Glutamatergic neuron (in vitro differentiated cells): ENCODE measurements at regions not wholly inside any gene's neighbourhood (a gene's known extent, or its start where the extent isn't known, plus 50 kb on each side); places are given as distances from the start of the nearest gene placed in this dataset.

Experiments
- DNase-seq: peaks from one replicate; pipeline ENCODE4 v3.0.0; 2022
- H3K27ac Mint-ChIP-seq: one replicate; pipeline ENCODE4 v1.8.0; 2020; ENCODE audit warnings: mild to moderate bottlenecking, mixed read lengths, inconsistent platforms; ENCODE audit not compliant: unreplicated experiment
- H3K27me3 Mint-ChIP-seq: one replicate; pipeline ENCODE4 v1.8.0; 2020; ENCODE audit warnings: mild to moderate bottlenecking, moderate library complexity, mixed read lengths, inconsistent platforms; ENCODE audit not compliant: unreplicated experiment
- H3K36me3 Mint-ChIP-seq: one replicate; pipeline ENCODE4 v1.8.0; 2020; ENCODE audit warnings: mild to moderate bottlenecking, mixed read lengths, inconsistent platforms; ENCODE audit not compliant: unreplicated experiment
- H3K4me1 Mint-ChIP-seq: one replicate; pipeline ENCODE4 v1.8.0; 2020; ENCODE audit warnings: mild to moderate bottlenecking, low read depth, mixed read lengths, inconsistent platforms; ENCODE audit not compliant: unreplicated experiment
- H3K4me3 Mint-ChIP-seq: one replicate; pipeline ENCODE4 v1.8.0; 2020; ENCODE audit warnings: mild to moderate bottlenecking, mixed read lengths, inconsistent platforms; ENCODE audit not compliant: unreplicated experiment
- H3K9me3 Mint-ChIP-seq: one replicate; pipeline ENCODE4 v1.8.0; 2020; ENCODE audit warnings: mild to moderate bottlenecking, moderate library complexity, mixed read lengths, inconsistent platforms; ENCODE audit not compliant: unreplicated experiment
- TF ChIP-seq, protein P1 (sequence below): fragments of 200-600 bp; sonication (generic); IDR thresholded peaks from one replicate; pipeline ENCODE4 v1.5.0; 2021; ENCODE audit not compliant: partially characterized antibody, unreplicated experiment

DNA sequence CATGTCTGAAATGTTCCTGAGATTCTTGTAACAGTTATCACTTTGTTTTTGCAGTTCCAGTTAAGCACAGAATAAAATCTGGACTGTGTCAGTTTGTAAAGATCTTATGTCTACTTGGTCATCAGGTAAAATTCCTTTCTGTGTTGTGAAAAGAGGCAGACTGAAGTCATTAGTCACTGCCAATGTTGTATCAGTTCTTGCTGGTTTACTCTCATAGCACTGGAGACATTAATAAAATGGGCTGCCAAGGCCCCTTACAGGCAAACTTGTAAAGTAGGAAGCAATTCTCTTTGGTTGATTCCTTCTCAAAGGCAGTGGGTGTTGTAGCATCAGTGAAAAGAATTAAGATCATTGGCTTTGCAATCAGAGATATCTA lies 61.4 kb upstream of the ST6GALNAC3 start:
- DNase-seq, result no peak
- no peak overlapping the region for H3K4me3 Mint-ChIP-seq
- H3K27ac Mint-ChIP-seq, result no peak overlapping the region
- no peaks in the 10 kb centered on the region for H3K27me3 Mint-ChIP-seq
- H3K36me3 Mint-ChIP-seq, result no peaks in the 10 kb centered on the region
- H3K4me1 Mint-ChIP-seq, result no peaks in the 10 kb centered on the region
- TF ChIP-seq, protein P1, sequence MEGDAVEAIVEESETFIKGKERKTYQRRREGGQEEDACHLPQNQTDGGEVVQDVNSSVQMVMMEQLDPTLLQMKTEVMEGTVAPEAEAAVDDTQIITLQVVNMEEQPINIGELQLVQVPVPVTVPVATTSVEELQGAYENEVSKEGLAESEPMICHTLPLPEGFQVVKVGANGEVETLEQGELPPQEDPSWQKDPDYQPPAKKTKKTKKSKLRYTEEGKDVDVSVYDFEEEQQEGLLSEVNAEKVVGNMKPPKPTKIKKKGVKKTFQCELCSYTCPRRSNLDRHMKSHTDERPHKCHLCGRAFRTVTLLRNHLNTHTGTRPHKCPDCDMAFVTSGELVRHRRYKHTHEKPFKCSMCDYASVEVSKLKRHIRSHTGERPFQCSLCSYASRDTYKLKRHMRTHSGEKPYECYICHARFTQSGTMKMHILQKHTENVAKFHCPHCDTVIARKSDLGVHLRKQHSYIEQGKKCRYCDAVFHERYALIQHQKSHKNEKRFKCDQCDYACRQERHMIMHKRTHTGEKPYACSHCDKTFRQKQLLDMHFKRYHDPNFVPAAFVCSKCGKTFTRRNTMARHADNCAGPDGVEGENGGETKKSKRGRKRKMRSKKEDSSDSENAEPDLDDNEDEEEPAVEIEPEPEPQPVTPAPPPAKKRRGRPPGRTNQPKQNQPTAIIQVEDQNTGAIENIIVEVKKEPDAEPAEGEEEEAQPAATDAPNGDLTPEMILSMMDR, result no peak
- no peaks in the 10 kb centered on the region for H3K9me3 Mint-ChIP-seq

DNA sequence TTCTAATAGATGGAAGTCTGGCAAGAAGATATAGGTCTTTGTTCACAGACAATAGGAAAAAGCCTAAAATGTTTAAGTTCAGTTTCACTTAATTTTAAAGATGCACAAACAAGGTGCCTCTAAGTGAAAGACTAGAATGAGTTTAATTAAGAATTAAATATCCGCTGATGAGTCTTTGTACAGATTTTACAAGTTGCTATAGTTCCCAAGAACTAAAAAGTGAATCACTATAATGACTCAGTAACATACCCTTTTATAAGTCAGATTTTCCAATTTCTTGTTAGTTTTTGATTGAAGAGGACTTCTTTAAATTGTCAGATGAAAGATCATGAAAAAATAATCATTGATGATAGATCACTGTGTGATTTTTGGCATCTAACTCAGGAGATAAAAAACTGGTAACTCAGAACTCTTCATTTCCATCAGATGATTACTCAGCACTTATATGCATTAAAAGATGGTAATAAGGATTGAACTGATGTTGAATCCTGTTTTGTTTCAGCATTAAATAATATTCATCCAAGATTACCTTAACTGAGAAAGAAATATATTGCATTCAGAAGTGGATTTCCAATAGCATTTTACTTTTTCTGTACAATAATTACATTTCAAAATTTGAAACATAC lies 59.0 kb upstream of the ST6GALNAC3 start:
- no peaks in the 10 kb centered on the region for H3K9me3 Mint-ChIP-seq
- no peaks in the 10 kb centered on the region for H3K27me3 Mint-ChIP-seq
- TF ChIP-seq, protein P1, result no peak
- no peaks in the 10 kb centered on the region for H3K4me1 Mint-ChIP-seq
- no peaks in the 10 kb centered on the region for H3K36me3 Mint-ChIP-seq
- no peak overlapping the region for H3K27ac Mint-ChIP-seq
- DNase-seq, result no peak
- no peak overlapping the region for H3K4me3 Mint-ChIP-seq

DNA sequence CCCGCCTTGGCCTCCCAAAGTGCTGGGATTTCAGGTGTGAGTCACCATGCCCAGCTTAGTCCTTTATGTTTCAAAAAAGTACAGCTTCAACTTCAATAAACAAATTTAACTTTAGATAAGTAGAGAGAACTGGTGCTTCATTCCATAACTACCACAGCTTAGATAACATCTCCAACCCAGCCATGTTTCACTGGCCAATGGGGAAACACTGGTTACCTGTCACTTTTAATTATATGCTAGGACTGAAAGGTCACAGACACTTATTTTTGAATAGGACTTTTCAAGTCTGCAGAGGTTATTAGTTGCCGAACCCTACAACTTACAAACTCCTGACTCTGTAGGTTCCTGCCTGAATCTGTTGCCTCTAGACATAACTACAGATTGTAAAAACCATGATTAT lies 56.5 kb upstream of the ST6GALNAC3 start:
- TF ChIP-seq, protein P1, result no peak
- no peaks in the 10 kb centered on the region for H3K4me1 Mint-ChIP-seq

DNA sequence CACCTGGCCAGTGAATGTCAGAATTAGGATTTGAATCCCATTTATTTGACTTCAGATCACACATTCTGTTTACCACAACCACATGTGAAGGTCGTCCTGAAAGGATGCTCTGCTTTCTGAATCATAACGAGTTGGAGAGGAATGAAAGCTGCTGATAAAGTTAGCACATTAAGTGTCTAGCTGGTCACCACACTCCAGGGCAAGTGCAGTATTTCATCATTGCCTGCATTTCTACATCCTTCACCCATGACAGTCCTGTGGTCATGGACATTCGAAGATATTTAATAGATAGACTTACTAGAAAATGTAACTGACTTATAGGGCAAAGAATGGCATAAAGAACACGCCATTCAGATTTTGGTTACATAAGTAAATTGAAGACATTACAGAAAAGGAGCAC lies 52.7 kb upstream of the ST6GALNAC3 start:
- Mint-ChIP-seq H3K4me1 (no peaks in the 10 kb centered on the region), H3K9me3 (no peaks in the 10 kb centered on the region), H3K36me3 (no peaks in the 10 kb centered on the region), H3K27me3 (no peaks in the 10 kb centered on the region), H3K4me3 (no peak overlapping the region), H3K27ac (no peak overlapping the region)
- no peak for DNase-seq
- TF ChIP-seq, protein P1, result no peak

More for the DNA sequence above, 56.5 kb upstream of the ST6GALNAC3 start:
- H3K27me3 Mint-ChIP-seq, result no peaks in the 10 kb centered on the region
- H3K27ac Mint-ChIP-seq, result no peak overlapping the region
- H3K4me3 Mint-ChIP-seq, result no peak overlapping the region
- H3K9me3 Mint-ChIP-seq, result no peaks in the 10 kb centered on the region
- H3K36me3 Mint-ChIP-seq, result no peaks in the 10 kb centered on the region
- no peak for DNase-seq

DNA sequence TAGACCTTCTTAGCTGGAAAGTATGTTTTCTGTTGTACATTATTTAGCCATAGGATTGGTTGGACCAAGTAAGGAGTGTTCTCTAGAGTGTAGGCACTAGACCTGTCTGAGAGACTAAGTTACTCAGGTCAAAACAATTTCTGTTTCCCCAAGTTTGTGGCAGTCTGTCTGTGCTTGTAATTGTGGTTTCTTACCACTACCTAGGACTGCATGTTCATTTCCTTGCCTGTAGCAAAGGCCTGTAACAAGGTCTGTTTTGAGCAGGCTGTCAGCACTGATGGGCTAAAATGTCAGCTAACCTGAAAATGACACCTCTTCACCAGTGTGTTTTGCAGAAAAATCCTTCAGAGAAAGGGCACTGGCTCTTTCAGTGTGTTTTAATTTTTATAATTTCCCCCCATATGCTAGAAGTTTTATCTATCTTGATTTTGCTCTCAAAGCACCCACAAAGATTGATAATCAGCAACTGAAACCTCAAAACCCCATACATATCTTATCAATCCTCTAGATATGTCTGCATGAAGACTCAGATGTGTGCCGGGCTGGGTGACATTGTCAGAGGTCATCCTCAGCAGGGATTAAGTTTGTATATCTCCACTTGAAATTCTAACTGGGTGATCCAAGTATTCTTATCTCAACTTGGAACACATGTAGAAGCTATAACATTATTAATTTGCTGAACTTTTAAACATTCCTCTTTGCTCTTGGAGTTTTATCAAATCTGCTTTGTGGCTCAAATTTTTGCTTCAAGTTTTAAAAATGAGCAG lies 50.7 kb upstream of the ST6GALNAC3 start:
- Mint-ChIP-seq H3K27me3 (no peaks in the 10 kb centered on the region), H3K4me1 (no peaks in the 10 kb centered on the region), H3K27ac (no peak overlapping the region), H3K4me3 (no peak overlapping the region), H3K9me3 (no peaks in the 10 kb centered on the region), H3K36me3 (no peaks in the 10 kb centered on the region)
- no peak for DNase-seq
- TF ChIP-seq, protein P1, result no peak
